ENCODE measurements at regions not wholly inside any gene's neighbourhood (a gene's known extent, or its start where the extent isn't known, plus 50 kb on each side); places are given as distances from the start of the nearest gene placed in this dataset.

DNA sequence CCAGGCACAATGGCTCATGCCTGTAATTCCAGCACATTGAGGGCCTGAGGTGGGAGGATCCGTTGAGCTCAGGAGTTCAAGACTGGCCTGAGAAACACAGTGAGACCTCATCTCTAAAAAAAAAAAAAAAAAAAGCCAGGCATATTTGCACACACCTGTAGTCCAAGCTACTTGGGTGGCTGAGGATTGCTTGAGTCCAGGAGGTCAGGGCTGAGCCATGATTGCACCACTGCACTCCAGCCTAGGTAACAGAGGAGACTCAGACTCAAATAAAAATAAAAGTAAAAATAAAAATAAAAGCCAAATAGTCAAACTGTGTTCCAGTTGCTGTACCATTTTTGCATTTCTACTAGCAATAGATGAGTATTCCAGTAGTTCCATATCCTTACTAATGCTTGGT, 616.0 kb downstream of the KIF4B start:
- no peak for TF ChIP-seq CTCF (IDR thresholded peaks at IDR 0.05)
- TF ChIP-seq POLR2AphosphoS5 (IDR thresholded peaks at IDR 0.05; ENCODE audit: low read depth, low read length), result no peak
